Activated CD8-positive, alpha-beta memory T cell treated with anti-CD3 and anti-CD28 coated beads, Interleukin-2, amount 10 ng/mL, durations not matched to agents 7 days and 5 days (primary cell): ENCODE measurements at regions not wholly inside any gene's neighbourhood (a gene's known extent, or its start where the extent isn't known, plus 50 kb on each side); places are given as distances from the start of the nearest gene placed in this dataset.

Experiments used
- ATAC-seq: fragments of 150-1000 bp; cut with Tn5 transposase; one replicate; pipeline ENCODE4 v1.10.0; 2021; ENCODE audit warnings: moderate library complexity
- CTCF ChIA-PET: fragments of 350-600 bp; sonication (Branson Sonifier 250); formaldehyde crosslinking; loops from one replicate; lab custom pipeline; 2021; ENCODE audit warnings: antibody characterized with exemption; lab: Charles Lee
- DNase-seq: peaks from one replicate; pipeline ENCODE4 v3.0.0-alpha.2; 2020
- H3K27ac Mint-ChIP-seq: one replicate; pipeline ENCODE4 v1.8.0; 2021; ENCODE audit warnings: mild to moderate bottlenecking, mixed read lengths
- H3K27me3 Mint-ChIP-seq: one replicate; pipeline ENCODE4 v1.8.0; 2021; ENCODE audit warnings: mixed read lengths
- H3K36me3 Mint-ChIP-seq: one replicate; pipeline ENCODE4 v1.8.0; 2021; ENCODE audit warnings: mild to moderate bottlenecking, mixed read lengths
- H3K4me1 Mint-ChIP-seq: one replicate; pipeline ENCODE4 v1.8.0; 2021; ENCODE audit warnings: mixed read lengths
- H3K4me3 Mint-ChIP-seq: one replicate; pipeline ENCODE4 v1.8.0; 2021; ENCODE audit warnings: mild to moderate bottlenecking, moderate library complexity, mixed read lengths
- H3K9me3 Mint-ChIP-seq: one replicate; pipeline ENCODE4 v1.8.0; 2022; ENCODE audit warnings: low read depth, mixed read lengths

DNA sequence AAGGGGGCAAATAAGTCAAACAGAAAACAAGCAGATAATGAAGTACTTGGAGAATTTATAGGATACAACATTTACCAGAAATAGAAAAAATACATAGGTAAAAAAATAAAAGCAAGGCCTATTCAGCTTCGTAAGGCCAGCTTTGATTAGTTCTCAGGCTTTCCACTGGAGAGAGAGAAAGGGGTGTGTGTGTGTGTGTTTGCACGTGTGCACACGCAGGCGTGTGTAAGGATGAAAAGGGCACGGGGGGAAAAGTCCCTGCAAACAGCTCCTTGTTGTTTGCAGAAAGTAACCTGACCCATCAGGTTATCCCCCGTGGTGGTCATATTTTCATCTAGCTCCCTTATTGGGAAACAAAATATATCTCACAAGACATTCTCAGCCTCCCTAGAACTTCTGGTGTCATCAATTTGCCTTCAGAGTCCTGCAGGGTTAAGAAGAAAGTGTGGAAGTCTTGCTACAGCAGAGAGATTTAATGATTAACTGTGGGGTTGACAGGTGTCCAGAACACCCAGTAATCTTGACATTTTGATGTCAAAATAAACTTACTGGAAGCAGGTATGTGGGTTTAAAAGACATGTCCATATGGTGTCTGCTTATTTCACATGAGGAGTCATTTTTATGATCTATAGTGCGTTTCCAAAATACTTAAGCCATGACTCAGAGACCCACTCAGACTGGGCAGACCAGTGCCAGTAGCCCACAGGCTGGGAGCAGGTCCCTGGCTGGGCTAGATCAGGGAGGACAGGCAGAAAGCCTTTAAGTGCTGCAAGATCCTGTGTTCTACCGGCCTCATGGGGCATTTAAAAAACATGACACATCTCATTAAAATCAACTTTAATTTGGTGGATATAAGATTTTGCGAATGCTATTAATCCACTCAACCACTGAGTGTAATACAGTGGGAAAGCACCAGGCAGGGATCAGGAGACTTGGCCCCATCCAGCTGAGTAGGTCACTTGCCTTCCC is 487.6 kb upstream of the CAMK1G start:
- no peak for ATAC-seq
- CTCF ChIA-PET: no interaction called here
- H3K36me3 Mint-ChIP-seq: no peaks in the 10 kb centered on the region

DNA sequence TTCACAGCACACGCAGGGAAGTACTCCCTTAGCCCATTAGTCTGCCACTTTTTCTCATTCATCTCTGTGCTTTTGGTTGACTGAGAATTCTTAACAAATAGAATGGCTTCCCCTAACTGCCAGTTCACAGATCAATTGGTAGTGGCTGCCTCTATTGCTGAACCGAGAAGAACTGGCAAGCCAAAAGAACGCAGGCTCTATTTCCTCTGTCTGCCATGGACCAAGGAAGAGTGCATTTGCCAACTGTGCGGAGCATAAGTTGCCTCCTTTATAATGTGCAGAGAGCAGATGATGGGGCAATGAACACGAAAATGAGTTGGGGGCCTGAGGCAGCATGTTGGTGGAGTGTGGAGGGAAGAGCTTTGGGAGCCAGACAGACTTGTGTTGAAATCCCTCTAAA is 483.1 kb upstream of the CAMK1G start:
- no peaks in the 10 kb centered on the region for H3K9me3 Mint-ChIP-seq
- no peak overlapping the region for H3K27ac Mint-ChIP-seq
- no peaks in the 10 kb centered on the region for H3K4me1 Mint-ChIP-seq
- H3K27me3 Mint-ChIP-seq: no peaks in the 10 kb centered on the region
- no peak for ATAC-seq
- no peaks in the 10 kb centered on the region for H3K36me3 Mint-ChIP-seq
- CTCF ChIA-PET: no interaction called here
- no peak overlapping the region for H3K4me3 Mint-ChIP-seq
- no peak for DNase-seq

More for the DNA sequence above, 487.6 kb upstream of the CAMK1G start:
- Mint-ChIP-seq H3K4me1 (no peaks in the 10 kb centered on the region), H3K27me3 (peaks cover 4% of the 10 kb centered on the region), H3K4me3 (no peak overlapping the region), H3K27ac (no peak overlapping the region), H3K9me3 (no peaks in the 10 kb centered on the region)
- DNase-seq: no peak

DNA sequence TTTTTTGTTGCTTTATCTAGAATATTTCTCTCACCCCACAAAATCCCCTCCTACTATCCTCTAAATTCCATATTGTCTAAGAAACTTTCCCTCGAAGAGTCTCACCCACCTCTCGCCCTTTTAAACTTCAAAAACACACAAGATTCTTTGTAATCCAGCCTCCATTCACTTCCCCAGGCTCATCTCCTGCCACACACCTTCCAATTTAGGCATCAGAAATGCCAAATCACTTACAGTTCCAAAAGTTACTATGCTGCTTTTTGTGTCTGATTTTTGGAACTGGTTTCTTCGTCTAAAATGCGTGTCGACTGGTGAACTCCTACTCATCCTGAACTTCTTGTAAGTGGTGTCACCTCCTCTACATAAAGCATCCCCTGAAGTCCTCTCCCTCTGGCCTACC is 482.4 kb upstream of the CAMK1G start:
- H3K27ac Mint-ChIP-seq: no peak overlapping the region
- H3K9me3 Mint-ChIP-seq: no peaks in the 10 kb centered on the region
- H3K36me3 Mint-ChIP-seq: no peaks in the 10 kb centered on the region
- H3K27me3 Mint-ChIP-seq: no peaks in the 10 kb centered on the region
- no peaks in the 10 kb centered on the region for H3K4me1 Mint-ChIP-seq
- H3K4me3 Mint-ChIP-seq: no peak overlapping the region
- CTCF ChIA-PET: no interaction called here
- ATAC-seq: no peak
- DNase-seq: no peak

DNA sequence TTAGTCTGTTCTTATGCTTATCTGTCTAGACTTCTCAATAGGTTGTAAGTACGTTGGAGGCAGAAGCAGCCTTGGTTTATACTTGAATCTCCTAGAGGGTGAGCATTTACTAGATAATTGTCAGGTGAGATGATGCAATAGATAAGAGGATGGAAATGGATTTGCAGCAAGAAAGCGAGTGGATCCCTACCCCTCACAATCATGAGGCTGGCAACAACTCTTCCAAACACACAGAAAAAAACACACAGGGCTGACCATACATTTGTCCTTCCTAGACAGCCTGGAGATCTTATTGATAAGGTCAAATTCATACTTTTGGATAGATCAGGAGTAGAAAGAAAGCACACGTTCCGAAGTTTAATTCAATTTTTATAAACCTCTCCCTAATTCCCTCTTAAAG is 481.4 kb upstream of the CAMK1G start:
- H3K4me1 Mint-ChIP-seq: no peaks in the 10 kb centered on the region
- H3K36me3 Mint-ChIP-seq: no peaks in the 10 kb centered on the region
- no peaks in the 10 kb centered on the region for H3K9me3 Mint-ChIP-seq
- H3K27ac Mint-ChIP-seq: no peak overlapping the region
- no peak overlapping the region for H3K4me3 Mint-ChIP-seq
- no peak for ATAC-seq
- H3K27me3 Mint-ChIP-seq: no peaks in the 10 kb centered on the region
- CTCF ChIA-PET: no interaction called here
- no peak for DNase-seq

DNA sequence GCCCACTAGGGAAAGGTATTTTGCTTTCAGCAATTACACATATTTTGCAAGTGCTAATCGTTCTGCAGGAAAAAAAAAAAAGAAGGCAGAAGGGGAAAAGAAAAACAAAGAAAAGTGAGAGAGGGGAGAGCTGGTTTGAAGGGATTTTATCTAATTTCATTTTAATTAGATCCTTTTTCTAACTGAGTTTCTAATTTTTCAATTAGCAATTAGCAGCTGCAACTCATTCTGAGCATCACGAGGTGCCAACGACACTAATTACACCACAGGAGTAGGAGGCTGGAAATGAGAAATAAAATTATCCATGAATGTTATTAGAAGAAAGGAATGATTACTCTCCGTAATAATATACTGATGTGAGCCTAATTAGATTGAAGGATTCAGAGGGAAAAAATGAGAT is 481.0 kb upstream of the CAMK1G start:
- Mint-ChIP-seq H3K36me3 (no peaks in the 10 kb centered on the region), H3K9me3 (no peaks in the 10 kb centered on the region), H3K4me3 (no peak overlapping the region), H3K4me1 (no peaks in the 10 kb centered on the region), H3K27ac (no peak overlapping the region), H3K27me3 (no peaks in the 10 kb centered on the region)
- ATAC-seq (no peak), DNase-seq (no peak)
- CTCF ChIA-PET: no interaction called here

DNA sequence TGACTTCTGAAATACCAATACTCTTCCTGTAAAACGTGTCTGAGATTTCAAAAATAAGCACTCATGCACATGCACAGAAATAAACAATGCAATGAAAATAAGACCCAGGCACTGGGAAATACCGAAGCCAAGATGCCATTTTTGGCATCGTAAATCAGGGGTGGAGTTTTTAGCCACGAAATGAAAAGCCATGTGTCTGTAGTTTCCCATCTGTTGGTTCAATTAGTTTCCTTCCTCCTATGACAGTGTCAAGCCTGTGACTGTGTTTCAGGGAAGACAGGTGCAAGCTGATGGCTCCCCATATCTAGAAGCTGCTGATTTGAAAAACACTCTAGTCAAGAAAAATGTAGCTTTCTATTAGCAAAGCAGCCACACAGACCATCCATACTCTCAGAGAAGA is 480.4 kb upstream of the CAMK1G start:
- CTCF ChIA-PET: no interaction called here
- no peaks in the 10 kb centered on the region for H3K36me3 Mint-ChIP-seq
- no peaks in the 10 kb centered on the region for H3K27me3 Mint-ChIP-seq
- no peak overlapping the region for H3K4me3 Mint-ChIP-seq
- ATAC-seq (no peak), DNase-seq (no peak)
- H3K27ac Mint-ChIP-seq: no peak overlapping the region
- H3K9me3 Mint-ChIP-seq: no peaks in the 10 kb centered on the region
- no peaks in the 10 kb centered on the region for H3K4me1 Mint-ChIP-seq

DNA sequence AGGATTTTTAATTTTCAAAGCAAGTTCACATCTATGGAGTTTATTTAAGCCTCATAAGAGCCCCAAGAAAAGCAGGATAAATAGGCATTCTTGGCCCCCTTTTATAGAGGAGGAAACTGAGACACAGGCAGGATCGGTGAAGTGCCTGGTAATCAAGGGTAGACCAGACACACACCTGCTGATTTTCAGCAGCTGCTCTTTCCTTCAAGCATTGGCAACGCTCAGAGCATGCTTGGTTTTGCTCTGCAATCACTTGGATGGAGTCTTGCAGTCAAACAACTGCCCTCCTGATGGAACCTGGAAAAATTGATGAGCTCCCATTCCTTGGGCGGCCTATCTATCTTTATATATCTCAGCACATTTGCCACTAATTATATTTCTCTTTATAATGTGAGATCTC is 478.9 kb upstream of the CAMK1G start:
- DNase-seq (no peak), ATAC-seq (no peak)
- Mint-ChIP-seq H3K4me3 (no peak overlapping the region), H3K9me3 (no peaks in the 10 kb centered on the region), H3K27me3 (no peaks in the 10 kb centered on the region), H3K4me1 (no peaks in the 10 kb centered on the region), H3K36me3 (no peaks in the 10 kb centered on the region), H3K27ac (no peak overlapping the region)
- CTCF ChIA-PET: no interaction called here

DNA sequence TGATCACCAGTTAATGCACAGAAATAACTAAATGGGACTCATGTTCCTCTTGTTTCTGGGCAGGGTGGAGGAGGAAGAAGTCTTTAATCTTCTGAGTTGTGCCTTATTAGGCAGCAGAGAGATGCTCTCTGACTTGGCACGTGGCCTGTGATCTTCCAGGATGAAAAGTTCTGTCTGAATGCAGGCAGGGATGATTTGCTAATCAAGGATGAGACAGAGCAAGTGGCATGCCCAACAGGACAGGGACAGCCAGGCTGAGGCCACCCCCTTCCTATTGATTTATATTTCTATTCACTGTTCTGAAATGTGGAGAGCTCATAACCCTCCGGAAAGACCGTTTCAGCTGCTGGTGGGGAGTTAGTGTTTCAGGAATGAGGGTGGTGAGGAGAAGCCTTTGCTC is 477.8 kb upstream of the CAMK1G start:
- Mint-ChIP-seq H3K4me3 (no peak overlapping the region), H3K27ac (no peak overlapping the region), H3K36me3 (no peaks in the 10 kb centered on the region), H3K9me3 (no peaks in the 10 kb centered on the region), H3K4me1 (no peaks in the 10 kb centered on the region), H3K27me3 (no peaks in the 10 kb centered on the region)
- DNase-seq (no peak), ATAC-seq (no peak)
- CTCF ChIA-PET: no interaction called here

DNA sequence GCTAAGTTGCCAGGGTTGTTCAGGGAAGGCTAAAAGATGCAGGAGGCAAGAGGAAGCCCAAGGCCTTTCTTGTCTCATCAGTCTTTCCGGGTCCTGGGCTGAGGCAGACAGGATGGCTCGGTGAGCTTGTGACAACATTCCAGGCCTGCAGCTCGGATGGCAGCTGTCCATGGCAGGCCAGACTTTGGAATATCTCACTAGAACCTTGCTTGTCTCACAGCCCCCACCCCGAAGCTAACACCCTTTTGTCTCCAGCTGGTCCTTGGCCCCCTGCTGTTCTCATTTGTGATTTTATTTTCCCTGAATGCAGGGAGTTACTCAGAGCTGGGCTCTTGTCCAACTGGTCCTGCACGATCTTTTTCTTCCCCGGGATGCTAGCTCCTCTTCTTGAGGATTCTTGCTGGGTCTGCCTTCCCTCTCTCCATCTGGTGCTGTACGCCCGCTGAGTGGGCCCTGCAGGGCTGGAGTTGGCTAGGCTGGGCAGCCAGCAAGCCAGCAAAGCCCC is 477.2 kb upstream of the CAMK1G start:
- CTCF ChIA-PET: no interaction called here
- no peaks in the 10 kb centered on the region for H3K4me1 Mint-ChIP-seq
- DNase-seq: no peak
- no peaks in the 10 kb centered on the region for H3K27me3 Mint-ChIP-seq
- no peaks in the 10 kb centered on the region for H3K9me3 Mint-ChIP-seq
- H3K4me3 Mint-ChIP-seq: no peak overlapping the region
- no peaks in the 10 kb centered on the region for H3K36me3 Mint-ChIP-seq
- no peak overlapping the region for H3K27ac Mint-ChIP-seq
- ATAC-seq: no peak

DNA sequence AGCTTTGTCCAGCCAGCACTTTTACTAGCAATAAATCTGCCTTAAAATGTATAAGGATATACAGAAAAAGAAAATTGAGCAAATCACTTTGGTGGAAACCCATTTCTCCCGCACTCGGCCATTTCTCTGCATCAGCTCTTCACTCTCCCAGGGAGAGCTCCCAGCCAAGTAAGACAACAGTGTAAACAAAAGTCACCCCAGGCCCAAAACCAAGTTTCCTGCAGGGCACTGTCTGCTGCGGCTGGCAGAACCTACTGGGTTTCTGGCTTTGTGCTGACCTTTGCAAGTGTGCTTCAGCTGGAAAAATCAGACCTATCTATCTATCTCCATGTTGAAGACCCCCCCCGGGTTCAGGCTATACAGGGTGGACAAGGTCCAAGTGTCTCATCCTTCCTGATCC is 476.7 kb upstream of the CAMK1G start:
- CTCF ChIA-PET: no interaction called here
- Mint-ChIP-seq H3K27ac (no peak overlapping the region), H3K4me3 (no peak overlapping the region), H3K36me3 (no peaks in the 10 kb centered on the region), H3K27me3 (no peaks in the 10 kb centered on the region), H3K4me1 (no peaks in the 10 kb centered on the region), H3K9me3 (no peaks in the 10 kb centered on the region)
- ATAC-seq (no peak), DNase-seq (no peak)

DNA sequence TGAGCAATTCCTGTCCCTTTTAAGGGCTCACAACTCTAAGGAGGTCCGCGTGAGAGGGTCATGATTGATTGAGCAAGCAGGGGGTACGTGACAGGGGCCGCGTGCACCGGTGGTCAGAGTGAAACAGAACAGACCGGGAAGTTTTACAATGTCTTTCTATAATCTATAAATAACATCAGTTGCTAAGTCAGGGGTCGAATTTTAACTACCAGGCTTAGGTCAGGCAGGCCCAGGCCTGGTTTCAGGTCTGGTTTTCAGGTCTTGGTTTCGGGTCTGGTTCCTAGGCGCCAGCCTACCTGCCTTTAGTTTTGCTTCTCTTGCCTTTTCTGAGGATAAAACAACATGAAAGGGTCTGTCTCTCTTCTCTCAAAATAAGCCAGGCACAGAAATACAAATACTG is 476.0 kb upstream of the CAMK1G start:
- DNase-seq: no peak
- Mint-ChIP-seq H3K36me3 (no peaks in the 10 kb centered on the region), H3K4me3 (no peak overlapping the region), H3K27ac (no peak overlapping the region), H3K4me1 (no peaks in the 10 kb centered on the region), H3K9me3 (no peaks in the 10 kb centered on the region), H3K27me3 (no peaks in the 10 kb centered on the region)
- ATAC-seq: no peak
- CTCF ChIA-PET: no interaction called here

DNA sequence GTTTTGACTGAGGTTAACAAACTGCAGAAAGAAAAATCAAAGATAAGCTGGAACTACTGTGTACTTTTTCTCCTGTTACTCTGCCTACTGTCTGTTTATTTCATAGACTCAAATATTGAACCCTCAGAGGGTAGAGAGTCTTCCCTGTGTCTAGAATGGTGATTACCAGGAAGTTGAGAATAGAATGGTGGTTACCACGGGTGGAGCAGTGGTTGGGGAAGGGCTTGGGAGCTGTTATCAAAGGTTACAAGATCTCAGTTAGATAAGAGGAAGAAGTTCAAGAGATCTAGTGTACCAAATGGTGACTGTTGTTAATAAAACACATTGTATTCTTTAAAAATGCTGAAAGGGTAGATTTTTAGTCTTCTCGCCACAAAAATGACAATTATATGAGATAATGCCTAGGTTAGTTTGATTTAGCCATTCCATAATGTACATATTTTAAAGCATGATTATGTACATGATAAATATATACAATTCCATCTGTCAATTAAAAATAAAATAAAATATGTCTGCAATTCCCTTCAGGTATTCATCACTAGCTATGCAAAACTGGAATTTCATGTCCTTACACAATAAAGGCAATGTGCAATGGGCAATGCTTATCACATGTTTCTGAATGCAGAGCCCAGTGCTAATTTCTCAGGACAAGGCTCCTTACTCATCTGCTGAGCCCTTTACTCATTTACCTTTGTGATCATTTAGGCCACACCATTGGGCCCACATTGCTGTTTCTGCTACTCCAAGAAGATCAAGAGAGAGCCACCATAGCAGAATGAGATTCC is 474.3 kb upstream of the CAMK1G start:
- no peaks in the 10 kb centered on the region for H3K9me3 Mint-ChIP-seq
- H3K27ac Mint-ChIP-seq: no peak overlapping the region
- no peaks in the 10 kb centered on the region for H3K4me1 Mint-ChIP-seq
- CTCF ChIA-PET: interaction anchor here (0.5 kb wide), 1 partner anchor 240 kb away, joined by 3 read pairs; no protein-coding TSS in a partner anchor
- H3K4me3 Mint-ChIP-seq: no peak overlapping the region
- H3K27me3 Mint-ChIP-seq: no peaks in the 10 kb centered on the region
- DNase-seq (no peak), ATAC-seq (no peak)
- H3K36me3 Mint-ChIP-seq: no peaks in the 10 kb centered on the region

DNA sequence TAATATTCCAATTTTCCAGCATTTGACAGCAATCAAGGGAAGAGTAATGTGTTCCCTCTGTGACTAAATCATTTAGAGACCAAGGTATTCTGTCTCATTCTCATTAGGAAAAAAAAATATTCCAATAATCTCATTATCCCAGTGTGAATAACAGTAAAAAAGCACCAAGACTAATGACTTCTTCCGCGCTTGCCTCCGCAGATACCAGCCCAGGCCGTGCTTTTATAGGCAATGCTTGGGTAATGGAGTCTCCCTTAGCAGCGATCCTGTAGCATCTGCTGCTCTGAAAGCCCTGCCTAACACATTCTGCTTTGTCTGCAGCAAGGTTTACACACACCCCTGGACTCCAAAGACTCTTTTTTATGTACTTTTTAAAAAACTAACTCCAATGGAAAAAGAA is 470.0 kb upstream of the CAMK1G start:
- no peaks in the 10 kb centered on the region for H3K36me3 Mint-ChIP-seq

DNA sequence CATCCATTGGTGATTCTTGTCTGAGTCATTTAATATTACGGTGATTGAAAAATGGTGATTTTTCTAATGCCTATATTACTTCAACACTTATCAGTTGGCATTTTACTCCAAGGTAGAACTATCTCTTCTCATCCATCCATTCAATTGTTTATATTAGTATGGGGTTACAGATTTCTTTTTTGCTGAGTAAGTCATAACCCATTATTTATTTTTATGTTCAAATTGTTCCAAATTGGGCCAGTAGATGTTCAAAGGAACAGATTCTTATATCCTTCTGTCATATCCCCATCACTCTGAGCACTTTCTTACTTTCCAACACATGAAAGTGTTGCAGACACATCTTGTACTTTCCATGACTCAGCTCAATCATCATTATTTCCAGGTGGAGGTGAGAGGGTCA is 466.8 kb upstream of the CAMK1G start:
- Mint-ChIP-seq H3K4me3 (no peak overlapping the region), H3K36me3 (no peaks in the 10 kb centered on the region), H3K9me3 (no peaks in the 10 kb centered on the region), H3K27ac (no peak overlapping the region), H3K27me3 (no peaks in the 10 kb centered on the region), H3K4me1 (no peaks in the 10 kb centered on the region)
- CTCF ChIA-PET: no interaction called here
- DNase-seq (no peak), ATAC-seq (no peak)

More for the DNA sequence above, 470.0 kb upstream of the CAMK1G start:
- no peak for ATAC-seq
- Mint-ChIP-seq H3K27me3 (no peaks in the 10 kb centered on the region), H3K4me1 (no peaks in the 10 kb centered on the region), H3K9me3 (no peaks in the 10 kb centered on the region), H3K27ac (no peak overlapping the region), H3K4me3 (no peak overlapping the region)
- no peak for DNase-seq
- CTCF ChIA-PET: no interaction called here
